ENCODE measurements at regions not wholly inside any gene's neighbourhood (a gene's known extent, or its start where the extent isn't known, plus 50 kb on each side); places are given as distances from the start of the nearest gene placed in this dataset.

- no peak for TF ChIP-seq CTCF (conservative IDR thresholded peaks at IDR 0.05; ENCODE audit: low read depth, low read length)
- no peak for DNase-seq (ENCODE audit: low read depth)
- no peak overlapping the region for H3K4me3 ChIP-seq (ENCODE audit: low read depth, low read length)
Observed at GRCh38 chr1:209048941-209049669, 534.4 kb upstream of the CAMK1G start.

- TF ChIP-seq CTCF (conservative IDR thresholded peaks at IDR 0.05; ENCODE audit: low read depth, low read length): no peak
- no peak overlapping the region for H3K4me3 ChIP-seq (ENCODE audit: low read depth, low read length)
- no peak for DNase-seq (ENCODE audit: low read depth)
Observed at GRCh38 chr1:209051570-209051969, 531.9 kb upstream of the CAMK1G start.

GRCh38 chr1:209053587-209053986 is 529.9 kb upstream of the CAMK1G start:
- no peak for TF ChIP-seq CTCF (conservative IDR thresholded peaks at IDR 0.05; ENCODE audit: low read depth, low read length)
- H3K4me3 ChIP-seq (ENCODE audit: low read depth, low read length): no peak overlapping the region
- DNase-seq (ENCODE audit: low read depth): no peak

GRCh38 chr1:209057083-209057482 is 526.4 kb upstream of the CAMK1G start:
- H3K4me3 ChIP-seq (ENCODE audit: low read depth, low read length): no peak overlapping the region
- no peak for DNase-seq (ENCODE audit: low read depth)
- TF ChIP-seq CTCF (conservative IDR thresholded peaks at IDR 0.05; ENCODE audit: low read depth, low read length): no peak

- TF ChIP-seq CTCF (conservative IDR thresholded peaks at IDR 0.05; ENCODE audit: low read depth, low read length): no peak
- no peak overlapping the region for H3K4me3 ChIP-seq (ENCODE audit: low read depth, low read length)
- DNase-seq (ENCODE audit: low read depth): no peak
Observed at GRCh38 chr1:209057901-209058300, 525.6 kb upstream of the CAMK1G start.

- H3K4me3 ChIP-seq (ENCODE audit: low read depth, low read length): no peak overlapping the region
- TF ChIP-seq CTCF (conservative IDR thresholded peaks at IDR 0.05; ENCODE audit: low read depth, low read length): no peak
- no peak for DNase-seq (ENCODE audit: low read depth)
Observed at GRCh38 chr1:209059376-209059775, 524.1 kb upstream of the CAMK1G start.

- TF ChIP-seq CTCF (conservative IDR thresholded peaks at IDR 0.05; ENCODE audit: low read depth, low read length): no peak
- no peak for DNase-seq (ENCODE audit: low read depth)
- H3K4me3 ChIP-seq (ENCODE audit: low read depth, low read length): no peak overlapping the region
Observed at GRCh38 chr1:209059981-209060380, 523.5 kb upstream of the CAMK1G start.
